ENCODE measurements at regions not wholly inside any gene's neighbourhood (a gene's known extent, or its start where the extent isn't known, plus 50 kb on each side); places are given as distances from the start of the nearest gene placed in this dataset.

DNA sequence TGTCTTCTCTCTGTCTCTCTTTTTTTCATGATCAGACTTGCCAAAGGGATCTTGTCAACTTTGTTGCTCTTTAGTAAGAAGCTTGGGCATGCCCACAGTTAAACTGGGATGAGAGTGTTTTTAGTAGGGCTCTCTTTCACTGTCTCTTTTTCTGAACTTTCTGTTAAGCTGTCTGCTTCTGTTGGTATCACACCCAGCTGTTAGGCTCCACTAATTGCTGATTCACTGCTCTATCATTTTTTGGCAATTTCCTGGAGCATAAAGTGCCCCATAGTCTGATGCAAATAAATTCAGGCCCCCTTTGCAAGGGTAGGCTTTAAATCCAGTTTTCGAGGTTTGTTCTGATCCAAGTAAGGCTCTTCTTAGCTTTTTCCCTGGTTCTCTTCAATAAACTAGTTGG, 360.4 kb upstream of the ADAMTS9 start:
- no peak for TF ChIP-seq SP1 (IDR thresholded peaks at IDR 0.05)
- TF ChIP-seq TARDBP (IDR thresholded peaks at IDR 0.05) = no peak
- TF ChIP-seq FOXA1 (IDR thresholded peaks at IDR 0.05) = no peak
- no peak for TF ChIP-seq BHLHE40 (IDR thresholded peaks at IDR 0.05; ENCODE audit: borderline replicate concordance)
- no peak for TF ChIP-seq ELF4 (IDR thresholded peaks at IDR 0.05)
- no peak for TF ChIP-seq ZNF384 (IDR thresholded peaks at IDR 0.05)
- no peak for TF ChIP-seq CTBP1 (IDR thresholded peaks at IDR 0.05; ENCODE audit: borderline replicate concordance)
- TF ChIP-seq FOXM1 (IDR thresholded peaks at IDR 0.05; ENCODE audit: borderline replicate concordance) = no peak
- TF ChIP-seq FOXK2 (IDR thresholded peaks at IDR 0.05) = no peak
- no peak for TF ChIP-seq ARNT (IDR thresholded peaks at IDR 0.05)
- no peak for TF ChIP-seq NFRKB (IDR thresholded peaks at IDR 0.05)

Data from HEK293T (cell line).